HG03342 (cell line): ENCODE measurements at regions not wholly inside any gene's neighbourhood (a gene's known extent, or its start where the extent isn't known, plus 50 kb on each side); places are given as distances from the start of the nearest gene placed in this dataset.
"Not testable (repeated sequence)": the region's sequence is repeated elsewhere in the genome, so short reads cannot be mapped to it uniquely, and the experiment has no call there.

Experiments
- ATAC-seq: cut with Tn5 transposase; IDR thresholded peaks from one replicate; pipeline ENCODE4 v1.9.1; 2021; ENCODE audit warnings: mild to moderate bottlenecking, moderate library complexity; ENCODE audit not compliant: unreplicated experiment

DNA sequence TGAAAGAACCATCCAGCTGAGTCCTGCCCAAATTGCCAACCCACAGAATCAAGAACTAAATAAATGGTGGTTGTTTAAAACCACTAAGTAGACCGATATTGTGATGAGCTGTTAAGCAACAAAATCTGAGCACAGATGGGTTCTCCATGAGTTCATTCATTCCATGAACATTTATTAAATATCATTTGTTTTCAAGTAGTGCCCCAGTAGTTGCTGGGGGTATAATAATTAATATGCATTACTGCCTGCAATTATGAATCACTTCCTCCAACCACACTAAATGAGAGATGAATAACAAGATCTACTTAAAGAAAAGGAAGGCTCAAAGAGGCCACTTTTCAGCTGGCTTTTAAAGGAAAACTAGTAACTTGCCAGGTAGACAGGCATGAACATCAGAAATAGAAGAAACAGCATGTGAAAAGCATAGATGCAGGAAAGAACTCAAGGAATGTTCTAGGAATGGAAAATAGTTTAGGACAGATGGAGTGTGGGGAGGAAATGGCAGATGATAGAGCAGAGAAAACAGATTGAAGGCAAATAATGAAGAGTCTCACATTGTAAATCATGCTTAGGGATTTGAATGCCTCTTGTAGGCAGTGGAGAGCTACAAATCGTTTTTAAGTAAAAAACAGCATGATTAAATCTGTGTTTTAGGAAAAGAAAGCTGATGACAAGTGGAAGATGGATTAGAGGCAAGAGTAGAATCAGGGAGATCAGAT, 641.7 kb upstream of the DIPK2B start:
- no peak for ATAC-seq

DNA sequence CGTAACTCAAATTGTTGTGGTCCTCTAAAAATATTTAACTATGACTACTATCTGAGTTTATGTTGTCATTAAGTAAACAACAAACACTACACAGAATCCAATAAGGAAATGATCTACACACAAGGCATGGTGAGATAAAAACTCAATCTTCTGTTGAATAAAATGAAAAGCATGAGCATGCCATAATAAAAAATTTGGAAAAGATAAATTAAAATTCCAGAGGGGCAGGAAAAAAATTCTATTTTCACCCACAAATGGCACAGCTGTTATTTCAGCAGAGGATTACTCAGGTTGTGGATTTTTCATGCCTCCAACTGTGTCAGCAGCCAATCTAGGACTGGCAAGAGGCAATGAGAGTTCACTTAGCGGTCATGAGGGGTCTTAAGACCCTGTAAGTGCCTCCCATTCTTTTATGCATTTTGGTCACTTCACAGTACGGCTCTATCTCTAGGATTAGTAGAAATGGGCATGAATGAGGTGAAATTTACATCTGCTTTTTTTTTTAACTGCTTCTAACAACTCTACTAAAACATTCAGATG, 639.8 kb upstream of the DIPK2B start:
- no peak for ATAC-seq

DNA sequence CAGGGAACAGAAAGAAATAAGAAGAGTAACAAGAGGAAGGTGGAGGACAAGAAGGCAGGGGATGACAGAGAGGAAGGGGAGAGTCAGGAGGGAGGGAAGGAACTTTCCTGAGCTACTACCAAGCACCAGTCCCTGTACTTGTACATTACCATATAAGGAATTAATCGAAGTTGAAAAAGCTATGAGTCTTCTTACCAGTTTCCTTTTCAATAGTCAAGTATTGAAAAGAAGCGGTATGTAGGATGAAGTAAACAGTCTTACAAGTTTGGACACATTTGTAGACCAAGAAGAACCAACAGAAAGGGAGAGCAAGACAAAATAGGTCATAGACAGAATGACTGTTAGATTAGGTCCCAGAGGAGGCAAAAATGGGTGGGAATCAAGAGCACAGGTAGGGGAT, 629.7 kb upstream of the DIPK2B start:
- ATAC-seq: no peak

DNA sequence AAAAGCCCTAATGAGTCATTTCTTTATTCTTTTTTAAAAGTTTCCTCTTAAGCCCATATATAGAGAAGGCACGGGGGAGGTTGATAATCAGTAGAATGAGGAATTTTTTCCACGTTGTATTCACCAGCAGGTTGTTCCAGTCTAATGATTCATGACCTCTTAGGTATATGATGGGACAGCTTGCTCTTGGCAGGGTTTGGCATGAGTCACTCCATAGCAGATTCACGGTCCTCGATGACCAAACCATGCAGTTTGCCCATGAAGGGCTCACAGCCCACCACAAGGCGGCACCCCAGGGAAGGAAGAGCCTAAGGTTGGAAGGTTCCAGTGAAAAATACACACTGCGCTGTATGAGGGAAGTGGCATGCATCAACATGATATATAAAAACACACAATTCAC, 623.8 kb upstream of the DIPK2B start:
- ATAC-seq: no peak

DNA sequence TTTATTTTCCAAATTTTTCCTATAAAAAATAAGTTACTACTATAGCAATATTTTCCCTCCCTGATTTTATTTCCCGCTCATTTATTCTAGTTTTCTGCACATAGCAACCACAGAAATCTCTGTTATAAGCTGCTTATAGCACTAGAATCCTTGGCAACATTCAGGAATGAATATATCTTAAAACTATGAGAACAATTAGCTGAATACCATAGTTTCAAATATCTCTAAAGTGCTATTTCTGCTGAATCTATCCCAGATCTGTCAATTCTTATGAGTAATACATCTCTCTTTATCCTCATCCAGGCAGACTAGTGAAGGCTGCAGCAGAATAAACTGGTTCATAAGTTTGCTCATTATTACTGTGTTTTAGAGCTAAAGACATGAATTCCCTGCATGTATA, 622.9 kb upstream of the DIPK2B start:
- ATAC-seq: no peak

DNA sequence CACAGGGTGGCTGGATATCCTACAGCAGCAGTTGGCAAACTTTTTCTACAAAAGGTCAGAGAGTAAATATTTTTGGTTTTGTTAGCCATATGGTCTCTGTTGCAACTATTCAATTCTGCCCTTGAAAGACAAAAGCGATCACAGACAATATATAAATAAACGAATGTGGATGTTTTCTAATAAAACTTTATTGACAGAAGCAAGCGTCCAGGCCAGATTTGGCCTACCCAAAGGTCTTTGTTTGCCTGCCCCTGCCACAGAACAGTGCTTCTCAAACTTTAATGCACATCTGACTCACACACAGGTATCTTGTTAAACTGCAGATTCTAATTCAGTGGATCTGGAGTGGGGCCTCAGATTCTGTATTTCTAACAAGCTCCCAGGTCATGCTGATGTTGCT, 621.4 kb upstream of the DIPK2B start:
- no peak for ATAC-seq

DNA sequence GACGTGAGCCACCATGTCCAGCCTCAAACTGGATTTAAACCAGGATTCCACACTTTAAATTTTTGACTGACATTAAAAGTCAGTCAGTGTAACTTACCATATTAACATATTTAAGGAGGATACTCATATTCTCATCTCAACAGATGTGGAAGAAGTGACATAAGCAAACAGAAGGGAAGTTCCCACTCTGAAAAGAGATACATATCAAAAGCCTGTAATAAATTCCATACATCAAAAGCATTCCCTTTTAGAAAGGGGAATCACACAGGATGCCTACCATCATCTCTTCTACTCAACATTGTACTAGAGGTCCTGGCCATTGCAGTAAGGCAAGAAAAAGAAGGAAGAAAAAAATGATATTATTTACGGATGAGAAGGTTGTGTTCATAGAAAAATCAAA, 618.2 kb upstream of the DIPK2B start:
- ATAC-seq: no peak

DNA sequence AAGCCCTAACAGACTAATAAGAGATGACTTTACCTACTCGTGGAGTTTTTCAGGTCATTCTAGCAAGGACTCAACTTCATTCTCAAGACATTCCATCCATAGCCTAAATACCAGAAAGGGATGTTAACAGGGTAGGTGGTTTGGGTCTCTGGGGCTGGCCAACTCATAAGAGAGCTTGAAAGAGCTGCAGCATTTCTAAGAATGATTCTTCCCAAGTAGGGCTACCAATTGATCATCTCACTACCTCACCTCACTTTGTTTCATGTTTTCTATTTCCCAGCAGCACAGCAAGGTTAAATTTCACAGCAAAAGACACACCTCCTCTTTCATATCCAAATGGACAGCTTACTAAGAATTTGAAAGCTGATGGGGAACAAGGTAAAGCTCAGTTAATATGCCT, 614.8 kb upstream of the DIPK2B start:
- ATAC-seq: no peak

DNA sequence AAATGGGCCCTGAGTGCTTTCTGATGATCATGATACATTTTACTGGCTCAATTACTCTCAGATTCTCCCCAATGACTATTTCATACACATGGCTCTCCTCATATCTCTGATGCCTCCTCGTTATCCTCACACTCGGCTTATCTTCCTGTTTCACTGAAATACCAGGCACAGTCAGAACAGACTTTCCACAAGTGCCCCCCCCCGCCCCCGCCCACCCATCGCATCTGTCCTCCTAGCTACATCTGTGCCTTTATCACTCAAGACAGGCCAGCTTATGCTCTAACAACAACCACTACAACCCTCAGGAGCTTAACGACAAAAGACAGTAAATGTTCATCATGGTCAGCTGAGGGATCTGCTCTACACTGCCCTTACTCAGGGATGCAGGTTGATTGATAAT, 610.6 kb upstream of the DIPK2B start:
- no peak for ATAC-seq

DNA sequence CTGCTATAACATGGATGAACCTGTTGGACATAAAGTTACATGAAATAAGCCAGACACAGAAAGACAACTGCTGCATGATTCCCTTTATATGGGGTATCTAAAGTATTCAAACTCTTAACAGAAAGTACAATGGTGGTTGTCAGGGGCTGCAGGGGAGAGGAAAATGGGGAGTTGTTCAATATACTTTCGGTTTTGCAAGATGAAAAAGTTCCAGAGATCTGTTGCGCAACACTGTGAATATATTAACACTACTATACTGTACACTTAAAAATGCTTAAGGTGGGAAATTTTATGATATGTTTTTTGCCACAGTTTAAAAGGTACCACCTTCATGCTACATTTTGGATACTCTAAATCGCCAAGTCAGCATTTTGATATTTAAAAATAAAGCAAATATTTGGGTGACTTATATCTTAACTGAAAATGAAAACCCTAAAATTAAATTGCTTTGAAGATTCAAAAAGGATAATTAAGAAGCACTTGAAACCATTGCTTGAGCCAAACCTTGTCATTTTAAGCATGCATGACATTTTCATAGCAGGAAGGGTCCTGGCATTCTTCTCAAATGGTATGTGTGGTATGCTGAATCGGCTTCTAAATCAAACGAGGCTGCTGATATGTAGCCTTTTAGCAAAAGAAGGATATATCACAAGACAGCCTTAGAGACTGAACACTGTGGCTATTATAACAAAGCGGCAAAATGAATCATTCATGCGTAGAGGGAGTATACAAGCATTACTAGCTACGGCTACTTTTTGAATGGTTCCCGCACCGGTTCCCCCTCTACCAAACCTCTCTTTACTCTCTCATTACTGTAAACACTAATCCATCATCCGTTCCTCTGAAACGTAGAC, 607.1 kb upstream of the DIPK2B start:
- ATAC-seq: no peak

DNA sequence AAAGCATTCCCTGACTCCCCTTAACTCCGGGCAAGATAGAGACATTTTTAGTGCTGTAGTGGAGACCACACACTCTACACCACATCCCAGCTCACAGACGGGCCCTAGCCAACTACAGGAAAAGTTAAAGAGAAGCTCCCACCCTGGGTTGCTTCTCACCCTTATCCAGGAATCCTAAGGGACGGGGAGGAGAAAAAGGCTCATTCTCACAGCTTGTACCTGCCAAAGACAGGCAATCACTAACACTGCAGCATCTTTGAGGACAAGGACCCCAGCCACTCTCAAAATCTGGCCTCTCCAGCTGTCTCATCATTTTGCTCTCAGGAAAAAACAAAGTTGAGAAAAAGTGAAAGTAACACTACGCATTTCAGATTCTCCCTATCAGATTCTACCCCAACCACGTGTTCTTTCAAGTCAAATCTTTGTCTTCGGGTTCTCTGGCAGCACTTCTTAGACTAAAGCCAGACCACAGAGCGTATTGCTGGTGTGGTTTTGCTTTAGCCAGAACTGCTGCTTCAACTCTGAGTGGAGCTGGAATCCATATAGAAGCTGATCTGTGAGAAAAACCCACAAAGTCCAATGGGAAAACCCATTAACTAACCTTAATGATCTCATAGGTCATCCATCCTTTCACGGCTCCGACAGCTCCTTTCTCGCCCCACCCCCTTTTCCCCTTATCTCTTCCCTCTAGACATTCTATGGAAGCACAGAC, 605.9 kb upstream of the DIPK2B start:
- peak; percentile 67 for ATAC-seq

DNA sequence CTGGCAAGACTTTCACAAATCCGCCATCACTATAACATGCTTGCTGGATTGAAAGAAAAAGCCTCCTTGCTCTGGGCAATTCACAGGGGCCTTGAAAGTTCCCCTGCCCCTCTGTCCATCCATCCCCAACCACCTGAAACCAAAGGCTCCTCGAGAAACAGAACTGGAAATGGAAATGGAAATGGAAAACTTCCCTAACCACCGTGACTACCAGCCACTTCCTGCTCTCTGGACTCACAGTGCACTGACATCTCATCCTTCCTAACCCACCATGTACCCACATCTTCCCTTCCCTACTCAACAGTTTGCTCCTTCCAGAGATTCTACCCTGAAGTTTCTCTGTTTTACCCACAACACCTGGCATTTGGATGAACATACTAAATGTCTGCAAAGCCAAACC, 603.6 kb upstream of the DIPK2B start:
- ATAC-seq: no peak

DNA sequence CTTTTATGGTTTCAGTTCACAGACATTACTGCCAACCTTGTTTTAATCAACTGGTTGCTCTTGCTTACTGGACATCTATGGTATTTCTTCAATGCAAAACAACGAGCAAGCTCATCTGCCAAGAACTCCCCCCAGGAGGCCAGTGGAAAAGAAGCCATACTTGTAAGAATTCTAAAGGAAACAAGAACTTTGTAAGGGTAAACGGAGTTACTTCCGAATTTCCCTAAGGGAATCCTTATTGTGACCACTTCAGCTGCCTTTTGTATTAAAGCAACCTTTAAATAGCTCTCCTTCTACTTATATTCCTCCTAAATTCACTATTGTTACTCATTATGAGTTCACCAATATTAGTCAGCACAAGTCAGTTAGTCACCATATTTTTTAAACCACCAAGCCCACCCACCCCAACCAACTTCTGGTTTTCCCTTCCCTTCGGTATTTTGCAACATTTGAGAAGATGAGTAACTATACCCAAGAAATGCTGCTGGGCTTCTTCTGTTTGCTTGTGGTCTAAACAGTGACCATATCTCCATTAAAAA, 602.8 kb upstream of the DIPK2B start:
- no peak for ATAC-seq

DNA sequence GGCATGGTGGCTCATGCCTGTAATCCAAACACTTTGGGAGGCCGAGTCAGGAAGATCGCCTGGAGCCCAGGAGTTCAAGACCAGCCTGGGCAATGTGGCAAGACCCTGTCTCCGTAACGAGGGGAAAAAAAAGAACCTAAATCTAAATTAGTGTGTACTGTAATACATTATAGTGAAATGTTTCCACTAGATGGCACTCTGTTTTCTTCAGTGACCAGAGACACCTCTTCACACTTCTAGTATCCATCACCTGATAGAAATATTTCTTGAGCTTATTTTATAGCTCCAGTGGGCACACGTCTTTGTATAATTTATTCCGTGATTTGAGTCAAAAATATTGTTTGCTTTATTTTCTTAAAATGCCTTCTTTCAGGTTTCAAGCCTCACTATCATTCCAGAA, 600.9 kb upstream of the DIPK2B start:
- ATAC-seq: no peak

DNA sequence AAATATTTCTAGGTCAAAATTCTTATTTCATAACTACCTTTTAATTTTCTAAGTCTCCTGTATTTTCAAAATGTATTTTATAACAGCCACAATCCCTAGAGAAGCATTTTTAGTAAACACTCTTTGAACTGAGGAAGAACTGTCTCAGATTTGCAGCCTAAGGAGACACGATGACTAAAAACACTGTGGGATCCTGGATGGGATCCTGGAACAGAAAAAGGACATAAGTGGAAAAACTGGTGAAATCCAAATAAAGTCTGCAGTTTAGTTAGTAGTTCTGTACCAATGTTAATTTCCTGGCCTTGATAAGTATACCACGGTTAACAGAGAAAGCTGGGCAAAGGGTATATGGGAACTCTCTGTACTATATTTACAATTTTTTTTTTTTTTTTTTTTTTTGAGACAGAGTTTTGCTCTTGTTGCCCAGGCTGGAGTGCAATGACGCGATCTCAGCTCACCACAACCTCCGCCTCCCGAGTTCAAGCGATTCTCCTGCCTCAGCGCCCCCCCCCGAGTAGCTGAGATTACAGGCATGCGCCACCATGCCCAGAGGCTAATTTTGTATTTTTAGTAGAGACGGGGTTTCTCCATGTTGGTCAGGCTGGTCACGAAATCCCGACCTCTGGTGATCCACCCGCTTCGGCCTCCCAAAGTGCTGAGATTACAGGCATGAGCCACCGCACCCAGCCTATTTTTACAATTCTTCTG, 600.2 kb upstream of the DIPK2B start:
- ATAC-seq: not testable (repeated sequence)

DNA sequence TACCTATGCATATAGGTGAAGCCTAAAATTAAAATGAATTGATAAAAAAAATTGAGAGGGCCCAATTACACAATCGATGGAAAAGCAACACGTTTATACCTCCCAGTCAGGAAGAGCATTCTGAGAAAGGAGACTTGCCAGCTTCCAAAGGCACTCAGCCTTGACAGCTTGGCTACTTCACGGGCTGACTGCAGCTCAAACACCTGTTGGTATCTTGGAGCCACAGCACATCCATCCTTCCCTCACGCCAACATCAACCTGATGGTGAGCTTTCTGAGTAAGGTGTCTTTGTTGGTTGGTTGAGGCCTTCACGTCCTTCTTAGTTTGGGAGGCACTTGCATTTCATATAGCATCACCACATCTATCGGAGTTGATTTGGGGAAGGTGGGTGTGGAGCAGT, 598.9 kb upstream of the DIPK2B start:
- no peak for ATAC-seq

DNA sequence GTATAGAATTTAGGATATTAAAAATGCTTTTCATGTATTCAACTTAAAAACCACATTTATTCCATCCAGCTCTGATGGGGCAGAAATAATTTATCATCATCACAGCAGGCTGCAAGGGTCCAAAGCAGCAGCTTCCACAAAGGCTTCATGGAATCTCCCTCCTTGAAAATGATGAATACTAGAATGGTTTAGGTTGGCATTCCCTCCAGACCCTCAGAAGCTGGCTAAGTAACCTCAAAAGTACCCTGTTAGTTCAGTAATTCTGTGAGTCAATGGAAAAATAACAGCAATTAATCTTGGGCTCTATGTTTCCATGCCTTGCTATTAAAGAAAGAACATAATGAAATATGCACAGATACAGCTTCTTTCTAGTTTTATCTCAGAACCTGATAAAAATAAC, 594.9 kb upstream of the DIPK2B start:
- no peak for ATAC-seq

DNA sequence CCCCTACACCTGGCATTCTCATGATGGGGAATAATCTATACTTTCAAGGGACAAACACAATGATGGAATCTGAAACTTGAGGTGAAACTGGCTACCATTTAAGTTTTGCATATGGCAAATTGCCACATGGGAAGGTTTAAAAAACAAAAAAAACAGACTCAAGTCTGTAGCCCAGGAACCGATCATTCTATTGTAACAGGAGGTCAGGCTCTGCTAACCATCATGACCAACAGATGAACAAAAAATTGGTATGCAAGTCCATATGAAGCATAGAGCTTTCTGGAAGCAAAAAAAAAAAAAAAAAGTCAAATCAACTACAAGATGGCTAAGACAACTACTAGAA, 594.3 kb upstream of the DIPK2B start:
- no peak for ATAC-seq

DNA sequence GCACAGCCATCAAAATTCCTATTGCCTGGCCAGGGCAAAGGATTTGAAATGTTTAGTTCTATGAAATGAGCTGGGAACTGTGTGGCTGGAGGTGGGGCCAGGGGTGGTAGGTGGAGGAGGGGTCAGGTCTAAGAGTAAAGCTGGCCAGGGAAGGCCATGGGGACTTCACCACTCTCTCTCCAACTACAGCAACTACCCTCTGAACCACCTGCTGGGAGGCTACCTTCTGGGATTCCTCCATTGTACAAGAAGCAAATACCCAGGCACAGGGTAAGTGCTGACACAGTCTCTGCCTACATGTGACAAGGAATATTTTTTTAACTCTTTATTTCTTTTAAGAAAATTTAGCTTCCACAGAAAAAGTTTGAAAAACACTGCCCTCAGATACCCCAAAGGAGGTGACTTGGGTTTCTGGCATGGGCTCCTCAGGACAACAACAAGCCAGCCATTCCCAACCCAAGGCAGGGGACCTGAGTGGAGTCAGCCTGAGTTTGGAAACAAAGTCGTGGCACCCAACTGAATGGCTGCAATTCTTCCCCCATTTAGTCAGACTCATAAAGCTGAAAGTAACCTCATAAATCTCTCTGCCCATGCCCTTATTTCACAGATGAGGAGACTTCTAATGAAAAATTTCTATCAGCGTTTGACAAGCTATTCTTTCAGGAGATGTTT, 593.8 kb upstream of the DIPK2B start:
- no peak for ATAC-seq

DNA sequence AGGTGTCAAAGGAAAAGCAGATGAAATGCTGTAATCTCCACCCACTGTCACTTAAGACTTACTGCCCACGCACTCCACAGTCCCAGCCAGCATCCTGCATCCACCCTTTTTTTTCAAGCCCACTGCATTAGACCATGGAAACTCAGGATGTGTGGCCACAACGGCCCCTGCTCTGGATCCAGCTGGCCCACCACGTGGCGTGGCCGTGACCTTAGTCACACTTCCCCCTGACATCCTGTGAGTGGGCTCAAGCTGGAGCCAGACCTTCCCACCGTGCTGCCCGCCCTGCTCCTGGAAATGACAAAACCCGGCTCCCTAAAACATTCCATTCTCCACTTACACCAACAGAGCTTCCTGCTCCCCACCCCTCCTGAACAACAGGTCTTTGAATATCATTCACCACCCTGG, 588.3 kb upstream of the DIPK2B start:
- ATAC-seq: no peak
